ENCODE measurements at regions not wholly inside any gene's neighbourhood (a gene's known extent, or its start where the extent isn't known, plus 50 kb on each side); places are given as distances from the start of the nearest gene placed in this dataset.

GRCh38 chr14:66078006-66078405, 408.2 kb upstream of the CCDC196 start:
- DNase-seq, result no peak

DNA sequence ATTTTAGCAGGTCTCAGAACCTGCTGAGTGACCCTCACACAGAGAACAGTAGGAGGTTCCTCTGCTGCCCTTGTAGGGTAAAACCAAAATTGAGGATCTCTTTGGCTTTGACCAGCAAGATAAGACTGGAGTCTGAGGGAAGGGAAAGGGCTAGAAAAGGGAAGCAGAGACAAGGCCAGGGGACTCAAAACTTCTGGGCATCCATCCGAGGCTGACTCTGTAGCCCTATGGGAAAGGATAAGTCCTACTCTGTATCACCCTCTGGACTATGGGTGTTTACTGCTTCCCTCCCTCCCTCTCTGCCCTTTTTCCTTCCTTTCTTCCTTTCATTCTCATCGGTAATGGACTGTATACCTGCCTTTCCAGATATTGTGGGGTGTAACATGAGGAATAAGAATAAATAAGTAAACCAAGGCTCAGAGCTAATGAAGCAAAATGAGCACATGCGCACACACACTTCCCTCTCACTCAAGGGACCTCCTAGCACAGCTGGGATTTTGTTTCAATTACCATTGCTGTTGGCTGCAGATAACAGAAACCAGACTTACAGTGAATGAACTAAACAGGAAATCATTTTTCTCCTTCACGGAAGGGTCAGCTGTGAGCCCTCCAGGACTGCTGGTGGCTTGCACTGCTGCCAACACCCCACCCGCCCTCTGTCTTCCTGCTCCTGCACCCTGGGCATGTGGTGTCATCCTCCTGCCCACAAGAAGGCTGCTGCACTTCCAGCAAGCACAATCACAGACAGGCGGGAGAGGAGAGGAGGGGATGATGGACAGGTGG, 404.4 kb upstream of the CCDC196 start:
- no peak for DNase-seq

DNA sequence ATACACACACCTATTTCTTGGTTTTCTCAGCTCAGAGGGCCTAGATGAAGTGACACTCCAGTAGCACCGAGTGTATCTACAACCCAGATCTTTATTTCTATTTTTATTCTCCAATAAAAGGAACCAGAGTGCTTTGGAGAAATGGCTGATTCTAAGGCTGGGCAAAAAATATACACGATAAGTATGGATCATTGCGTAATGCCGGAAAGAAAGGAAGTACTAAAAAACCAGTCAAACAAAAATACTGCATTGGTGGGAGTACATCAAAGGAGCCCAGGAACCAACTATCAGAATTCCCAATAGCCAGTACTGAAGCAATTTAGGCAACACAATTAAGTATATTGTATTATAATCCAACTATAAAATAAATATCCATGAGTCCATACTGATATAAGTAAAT, 400.9 kb upstream of the CCDC196 start:
- no peak for DNase-seq

GRCh38 chr14:66085665-66086064, 400.5 kb upstream of the CCDC196 start:
- DNase-seq, result no peak

DNA sequence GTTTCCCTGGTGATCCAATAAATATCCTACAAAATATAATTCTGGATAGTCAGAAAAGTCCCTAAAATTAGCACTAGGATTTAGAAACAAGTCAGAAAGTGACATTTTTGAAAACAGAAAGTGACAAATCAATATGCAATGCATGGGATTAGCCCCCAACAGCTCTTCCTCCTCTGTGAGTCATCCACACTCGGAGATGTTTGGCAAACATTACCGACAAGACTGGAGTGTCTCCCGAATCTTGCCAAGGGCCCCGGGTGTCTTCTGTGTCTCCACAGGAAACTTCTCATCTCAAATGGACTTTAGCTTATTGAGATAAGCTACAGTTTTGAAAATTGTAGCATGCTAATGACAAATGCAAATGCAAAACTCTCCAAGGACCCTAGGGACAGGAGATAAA, 398.9 kb upstream of the CCDC196 start:
- DNase-seq, result no peak

GRCh38 chr14:66088656-66089055, 397.5 kb upstream of the CCDC196 start:
- DNase-seq, result no peak

GRCh38 chr14:66092206-66092605, 394.0 kb upstream of the CCDC196 start:
- DNase-seq, result no peak

DNA sequence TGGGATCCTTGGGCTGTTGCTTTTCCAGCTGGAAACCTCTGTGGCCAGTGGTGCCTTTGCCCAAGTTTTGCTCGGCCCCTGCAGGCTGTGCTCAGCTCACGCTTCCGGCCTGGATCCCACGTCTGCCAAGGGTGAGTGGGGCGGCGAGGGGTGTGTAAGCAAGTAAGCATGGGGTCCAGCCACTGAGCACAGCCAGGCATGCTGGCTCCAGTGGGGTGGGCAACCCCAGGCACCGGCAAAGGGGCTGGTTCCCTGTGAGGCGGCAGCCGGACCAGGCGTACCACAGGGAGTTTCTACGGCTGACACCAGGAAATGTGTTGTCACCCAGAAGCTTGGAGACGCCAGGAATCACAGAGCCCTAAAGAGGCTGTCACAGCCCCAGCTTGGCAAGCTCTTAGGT, 393.4 kb upstream of the CCDC196 start:
- no peak for DNase-seq

DNA sequence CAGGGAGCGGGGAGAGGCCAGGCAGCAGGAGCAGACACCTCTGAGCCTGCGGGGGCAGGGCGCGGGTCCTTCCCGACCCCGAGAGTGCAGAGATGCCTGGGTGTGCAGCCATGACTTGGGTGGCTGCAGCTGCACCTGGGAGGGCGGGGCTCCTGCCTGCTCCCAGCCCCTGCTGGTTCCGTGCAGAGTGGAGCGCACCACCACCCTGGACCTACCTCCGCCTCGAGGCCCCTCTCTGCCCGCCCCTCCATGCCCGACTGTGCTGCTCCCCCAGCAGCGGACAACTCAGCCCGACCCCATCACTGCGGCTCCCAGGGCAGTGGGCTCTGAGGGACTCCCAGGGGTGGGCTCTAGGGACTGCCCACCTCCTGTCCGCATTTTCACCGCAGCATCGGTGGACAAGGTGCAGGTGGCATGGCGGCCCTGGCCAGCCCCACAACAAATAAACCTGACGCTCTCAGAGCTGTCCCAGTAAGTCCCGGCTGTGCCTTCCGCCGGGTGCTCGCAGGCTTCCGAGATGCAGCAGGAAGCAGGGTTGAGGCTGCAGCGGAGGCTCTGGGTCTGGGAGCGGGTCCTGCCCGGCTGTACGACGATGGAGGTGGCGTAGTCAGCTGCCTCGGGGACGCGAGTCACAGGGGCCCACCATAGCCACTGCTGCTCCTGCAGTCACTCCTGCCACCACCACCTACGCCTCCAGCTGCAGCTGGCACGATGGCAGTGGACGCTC, 392.0 kb upstream of the CCDC196 start:
- DNase-seq, result no peak

DNA sequence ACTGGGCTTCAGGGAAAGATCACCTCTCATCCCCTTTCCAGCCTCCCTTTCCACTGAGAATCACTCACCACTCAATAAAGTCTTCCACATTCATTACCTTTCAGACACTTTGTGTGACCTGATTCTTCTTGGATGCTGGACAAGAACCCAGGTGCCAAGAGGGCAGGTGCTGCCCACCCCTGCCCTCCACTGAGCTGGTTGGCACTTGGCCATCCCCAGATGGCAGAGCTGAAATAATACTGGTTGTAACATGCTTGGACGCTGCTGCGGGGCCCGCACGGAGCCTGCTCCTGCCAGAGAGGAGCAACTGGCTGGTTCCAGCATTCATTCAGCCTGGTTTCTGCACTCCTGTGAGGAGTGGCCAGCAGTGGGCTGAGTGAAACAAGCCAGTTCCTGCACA, 386.7 kb upstream of the CCDC196 start:
- DNase-seq, result no peak

- DNase-seq, result no peak
Measured at GRCh38 chr14:66099931-66100330, 386.2 kb upstream of the CCDC196 start.

- no peak for DNase-seq
Measured at GRCh38 chr14:66101662-66102061, 384.5 kb upstream of the CCDC196 start.

GRCh38 chr14:66104486-66104885, 381.7 kb upstream of the CCDC196 start:
- DNase-seq, result no peak

- DNase-seq, result no peak
Measured at GRCh38 chr14:66105815-66106214, 380.4 kb upstream of the CCDC196 start.

- no peak for DNase-seq
Measured at GRCh38 chr14:66109426-66109825, 376.7 kb upstream of the CCDC196 start.

GRCh38 chr14:66111891-66112290, 374.3 kb upstream of the CCDC196 start:
- no peak for DNase-seq

GRCh38 chr14:66114071-66114470, 372.1 kb upstream of the CCDC196 start:
- no peak for DNase-seq

GRCh38 chr14:66115740-66116502, 370.2 kb upstream of the CCDC196 start:
- DNase-seq, result no peak

DNA sequence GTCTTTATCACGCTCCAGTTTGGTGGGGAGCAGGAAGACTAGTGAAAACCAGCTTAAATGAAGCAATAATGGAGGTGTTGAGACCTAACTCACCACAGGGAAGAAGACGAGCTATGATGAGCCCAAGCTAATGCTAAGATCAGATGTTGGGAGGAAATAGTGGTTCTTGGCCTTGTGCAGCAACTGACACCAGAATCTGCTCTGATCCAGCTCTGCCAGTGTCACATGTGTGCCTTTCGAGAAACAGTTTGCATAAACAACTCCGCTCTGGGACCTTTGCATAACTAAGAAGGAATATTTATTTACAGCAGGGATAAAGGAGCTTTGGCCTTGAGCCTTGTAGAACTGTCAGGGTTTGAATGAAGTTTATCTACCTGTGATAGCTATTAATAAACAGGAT, 369.4 kb upstream of the CCDC196 start:
- no peak for DNase-seq

- DNase-seq, result no peak
Measured at GRCh38 chr14:66117600-66117999, 368.6 kb upstream of the CCDC196 start.

- DNase-seq, result no peak
Measured at GRCh38 chr14:66119606-66120231, 366.5 kb upstream of the CCDC196 start.

GRCh38 chr14:66120402-66120801, 365.8 kb upstream of the CCDC196 start:
- DNase-seq, result no peak

GRCh38 chr14:66121859-66122258, 364.3 kb upstream of the CCDC196 start:
- DNase-seq, result no peak
